GM21526 (cell line): ENCODE measurements at regions not wholly inside any gene's neighbourhood (a gene's known extent, or its start where the extent isn't known, plus 50 kb on each side); places are given as distances from the start of the nearest gene placed in this dataset.

Experiments used
- ATAC-seq: cut with Tn5 transposase; IDR thresholded peaks from one replicate; pipeline ENCODE4 v1.9.1; 2021; ENCODE audit warnings: moderate library complexity; ENCODE audit not compliant: unreplicated experiment, low FRiP score

DNA sequence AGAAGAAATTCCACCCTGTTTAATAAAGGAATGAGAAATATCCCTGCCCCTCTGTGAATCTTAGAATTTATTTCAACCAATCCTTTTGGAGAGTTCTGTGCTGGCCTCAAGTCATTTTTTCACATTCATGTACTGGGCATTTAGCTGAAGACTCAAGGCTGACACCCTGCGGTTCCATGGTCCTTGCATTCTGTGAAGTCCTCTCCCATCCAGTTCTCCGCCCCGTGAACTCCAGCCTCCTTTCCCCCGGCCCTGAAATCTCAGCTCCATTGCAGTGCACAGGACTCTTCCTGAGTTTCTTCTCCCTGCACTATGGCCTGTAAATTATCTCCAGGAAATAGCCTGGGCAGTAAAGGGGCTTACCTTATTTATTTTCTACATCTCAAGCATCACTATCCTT lies 183.0 kb upstream of the KCND2 start:
- no peak for ATAC-seq

DNA sequence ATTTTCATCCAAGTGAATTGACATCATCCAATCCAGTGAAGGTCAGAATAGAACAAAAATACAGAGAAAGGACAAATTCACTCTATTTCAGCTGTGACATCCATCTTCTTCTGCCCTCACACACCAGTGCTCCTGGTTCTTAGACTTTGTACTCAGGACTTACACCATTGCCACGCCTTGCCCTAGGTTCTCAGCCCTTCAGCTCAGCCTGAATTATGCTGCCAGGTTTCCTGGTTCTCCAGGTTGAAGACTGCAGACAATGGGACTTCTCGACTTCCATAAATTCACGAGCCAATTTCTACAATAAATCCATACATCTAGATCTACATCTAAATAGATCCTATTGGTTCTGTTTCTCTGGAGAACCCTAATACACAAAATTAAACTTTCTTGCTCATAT lies 181.2 kb upstream of the KCND2 start:
- no peak for ATAC-seq

DNA sequence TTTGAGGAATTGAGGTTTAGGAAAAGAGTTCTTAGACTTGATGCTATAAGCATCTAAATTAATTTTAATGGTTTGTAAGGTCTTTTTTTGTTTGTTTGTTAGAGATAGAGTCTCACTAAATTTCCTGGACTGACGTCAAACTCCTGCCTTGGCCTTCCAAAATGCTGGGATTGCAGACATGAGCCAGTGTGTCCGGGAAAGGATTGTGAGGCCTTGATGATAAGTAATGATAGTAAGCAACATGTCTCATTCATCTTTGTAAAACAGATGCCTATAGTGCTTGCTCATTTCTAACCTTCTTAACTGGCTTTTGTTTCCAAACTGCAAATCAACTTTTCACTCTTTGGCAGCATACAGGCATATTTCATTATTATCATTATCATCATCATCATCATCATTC lies 176.0 kb upstream of the KCND2 start:
- ATAC-seq = no peak

DNA sequence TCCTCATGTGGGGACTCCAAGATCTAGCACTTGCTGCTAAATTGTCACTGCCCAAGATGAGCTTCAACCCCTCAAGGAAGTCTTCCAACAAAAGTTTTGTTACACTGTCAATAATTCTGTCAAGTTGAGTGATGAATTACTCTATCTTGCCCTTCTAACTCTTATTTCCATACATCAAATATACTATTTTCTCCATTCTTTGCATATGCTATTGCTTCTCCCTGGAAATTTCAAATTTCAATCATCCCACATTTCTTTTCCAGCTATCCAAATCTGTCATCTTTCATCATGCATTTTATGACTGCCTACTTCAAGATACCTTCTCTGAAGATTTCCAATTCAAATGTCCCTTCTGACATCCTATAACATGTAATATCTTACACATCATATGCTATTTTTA lies 175.2 kb upstream of the KCND2 start:
- no peak for ATAC-seq

DNA sequence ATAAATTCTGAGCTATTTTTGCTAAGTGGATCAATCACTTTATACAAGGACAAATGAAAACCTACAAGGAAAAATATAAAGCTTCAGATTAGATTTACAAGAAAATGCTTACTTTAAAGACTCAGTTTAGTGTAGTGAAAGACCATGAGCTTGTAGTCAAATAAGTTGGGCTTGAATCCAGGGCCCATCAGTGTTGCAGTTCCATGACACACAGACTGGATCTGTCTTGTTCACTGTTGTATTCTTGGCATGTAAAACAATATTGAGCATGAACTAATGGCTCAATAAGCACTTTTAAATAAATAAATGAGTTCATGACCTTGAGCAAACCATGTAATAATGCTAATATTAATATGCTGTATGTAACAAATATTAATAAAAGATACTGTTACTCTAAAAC lies 164.6 kb upstream of the KCND2 start:
- no peak for ATAC-seq

DNA sequence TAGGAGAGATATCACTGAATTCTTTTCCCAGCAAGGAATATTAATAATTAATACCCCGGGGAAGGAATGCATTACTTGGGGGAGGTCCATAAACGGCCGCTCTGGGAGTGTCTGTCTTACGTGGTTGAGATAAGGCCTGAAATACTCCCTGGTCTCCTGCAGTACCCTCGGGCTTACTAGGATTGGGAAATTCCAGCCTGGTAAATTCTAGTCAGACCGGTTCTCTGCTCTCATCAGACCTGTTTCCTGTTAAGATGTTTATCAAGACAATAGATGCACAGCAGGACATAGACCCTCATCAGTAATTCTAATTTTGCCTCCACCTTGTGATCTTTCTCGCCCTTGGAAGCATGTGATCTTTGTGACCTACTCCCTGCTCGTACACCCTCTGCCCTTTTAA lies 162.8 kb upstream of the KCND2 start:
- no peak for ATAC-seq

DNA sequence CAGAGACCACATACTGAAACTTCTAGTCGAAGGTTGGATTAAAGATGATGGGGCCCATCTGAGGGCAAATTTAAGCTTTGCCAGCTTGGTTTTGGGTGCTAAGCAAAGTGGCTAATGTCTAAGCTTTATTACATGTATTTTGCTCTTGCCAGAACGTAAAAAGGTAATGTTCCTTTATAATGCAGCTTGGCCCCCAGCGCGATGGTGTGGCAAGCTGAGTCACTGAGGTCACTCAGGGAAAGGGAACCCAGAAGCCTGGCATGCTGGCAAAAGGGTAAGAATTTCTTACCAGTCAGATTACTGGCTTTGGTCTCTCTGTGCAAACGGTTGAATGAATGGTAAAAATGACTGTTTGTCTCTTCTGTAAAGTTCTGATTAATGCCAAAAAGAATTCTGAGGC lies 158.3 kb upstream of the KCND2 start:
- ATAC-seq = no peak

DNA sequence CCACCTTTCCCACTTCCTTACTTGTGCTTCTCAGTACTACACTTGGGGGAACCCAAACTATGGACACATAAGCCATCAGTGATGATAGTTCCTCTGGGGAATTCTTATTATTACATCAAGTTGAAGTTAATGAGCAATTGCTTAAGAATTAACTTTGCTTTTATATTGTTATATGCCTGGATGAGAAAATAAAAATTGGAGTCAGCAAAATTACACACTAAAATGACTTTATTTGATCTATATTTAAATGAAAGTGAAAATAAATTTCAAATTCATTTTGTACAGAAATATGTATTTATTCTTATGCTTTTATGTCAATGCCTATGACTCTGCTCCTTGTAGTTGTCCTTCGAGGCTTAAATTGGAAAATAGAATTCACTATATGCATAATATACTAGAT lies 149.4 kb upstream of the KCND2 start:
- ATAC-seq = no peak

DNA sequence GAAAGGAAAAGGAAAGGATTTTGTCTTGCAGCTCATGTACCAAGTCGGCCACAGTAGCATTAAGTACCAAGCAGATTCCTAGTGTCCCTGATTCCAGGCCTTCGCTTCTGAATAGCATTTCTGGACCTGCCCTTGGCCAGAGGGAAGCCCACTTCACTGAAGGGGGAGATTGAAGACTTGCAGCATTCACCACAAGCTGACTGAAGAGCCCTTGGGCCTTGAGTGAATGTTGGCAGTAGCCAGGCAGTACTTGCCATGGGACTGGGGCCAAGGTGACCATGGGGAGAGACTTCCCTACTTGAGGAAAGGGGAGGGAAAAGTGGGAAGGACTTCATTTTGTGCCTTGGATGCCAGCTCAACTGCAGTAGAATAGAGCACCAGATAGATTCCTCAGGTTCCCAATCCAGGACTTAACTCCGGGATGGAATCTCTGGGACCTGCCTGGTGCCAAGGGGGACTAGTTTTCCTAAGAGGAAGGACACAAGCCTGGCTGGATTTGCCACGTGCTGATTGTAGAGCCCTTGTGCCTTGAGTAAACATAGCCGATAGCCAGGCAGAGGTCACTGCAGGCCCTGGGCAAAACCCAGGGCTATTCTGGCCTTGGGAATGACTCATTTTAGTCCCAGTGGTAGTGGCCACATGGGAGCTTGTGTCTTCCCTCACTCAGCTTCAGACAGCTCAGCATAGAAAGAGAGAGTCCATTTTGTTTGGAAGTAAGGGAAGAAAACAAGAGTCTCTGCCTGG lies 141.7 kb upstream of the KCND2 start:
- no peak for ATAC-seq

DNA sequence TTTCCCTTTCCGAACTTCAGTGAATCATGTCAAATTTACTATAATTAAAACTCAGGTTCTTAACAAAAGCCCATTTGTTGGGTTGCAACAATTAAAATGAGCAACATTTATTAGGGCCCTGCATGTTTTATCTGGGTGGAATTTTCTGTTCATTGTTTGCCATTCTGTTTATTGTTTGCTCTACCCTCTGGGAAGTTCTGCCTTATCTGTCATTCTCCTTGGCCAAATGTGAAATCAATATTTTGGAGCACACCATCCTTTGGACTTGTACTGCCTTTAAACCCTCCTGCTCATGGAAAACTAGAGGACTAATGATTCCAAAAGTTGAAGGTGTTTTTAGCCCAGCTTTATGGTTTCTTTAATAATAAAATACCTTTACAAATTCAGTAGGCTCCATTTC lies 134.5 kb upstream of the KCND2 start:
- ATAC-seq = no peak

DNA sequence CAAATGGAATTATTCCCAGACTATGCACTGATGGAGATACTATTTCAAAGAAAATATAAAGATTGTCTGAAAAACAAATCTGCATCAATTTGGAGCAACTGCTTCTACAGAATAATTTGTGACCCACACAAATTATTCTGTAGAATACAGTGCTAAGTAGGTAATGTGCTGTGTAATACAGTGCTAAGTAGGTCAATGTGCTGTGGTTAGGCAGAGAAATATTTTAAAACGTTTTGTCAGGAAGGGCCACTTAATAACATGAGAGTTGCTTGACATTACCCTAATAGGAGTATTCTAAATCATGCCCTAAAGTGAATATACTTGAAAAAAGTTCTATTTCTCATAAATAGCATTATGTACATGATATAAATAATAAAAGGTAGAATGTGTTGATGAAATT lies 116.5 kb upstream of the KCND2 start:
- no peak for ATAC-seq

DNA sequence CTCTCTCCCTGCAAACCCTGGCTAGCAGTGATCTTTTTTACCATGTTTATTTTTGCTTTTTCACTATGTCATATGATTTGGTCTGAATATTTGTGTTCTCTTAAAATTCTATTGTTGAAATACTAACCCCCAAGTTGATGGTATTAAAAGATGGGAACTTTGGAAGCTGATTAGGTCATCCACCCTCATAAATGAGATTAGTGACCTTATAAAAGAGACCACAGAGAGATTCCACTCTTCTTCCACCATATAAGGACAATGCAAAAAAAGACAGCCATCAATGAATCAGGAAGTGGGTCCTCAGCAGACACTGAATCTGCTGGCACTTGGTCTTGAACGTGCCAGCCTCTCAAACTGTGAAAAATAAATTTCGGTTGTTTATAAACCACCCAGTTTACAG lies 112.8 kb upstream of the KCND2 start:
- ATAC-seq = no peak

DNA sequence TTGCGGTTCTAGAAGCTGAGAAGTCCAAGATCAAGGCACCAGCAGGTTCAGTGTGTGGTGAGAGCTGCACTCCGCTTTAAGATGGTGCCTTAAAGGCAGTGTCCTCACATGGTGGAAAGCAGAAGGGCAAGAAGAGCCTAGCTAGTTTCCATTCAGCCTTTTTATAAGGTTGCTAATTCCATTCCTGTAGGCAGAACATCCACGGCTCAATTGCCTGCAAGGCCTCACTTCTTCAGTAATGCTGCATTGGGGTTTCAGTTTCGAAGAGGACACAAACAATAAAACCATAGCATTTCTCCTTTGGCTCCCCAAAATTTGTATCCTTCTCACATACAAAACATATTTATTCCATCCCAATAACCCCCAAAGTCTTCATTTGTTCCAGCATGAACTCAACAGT lies 109.5 kb upstream of the KCND2 start:
- ATAC-seq = no peak

DNA sequence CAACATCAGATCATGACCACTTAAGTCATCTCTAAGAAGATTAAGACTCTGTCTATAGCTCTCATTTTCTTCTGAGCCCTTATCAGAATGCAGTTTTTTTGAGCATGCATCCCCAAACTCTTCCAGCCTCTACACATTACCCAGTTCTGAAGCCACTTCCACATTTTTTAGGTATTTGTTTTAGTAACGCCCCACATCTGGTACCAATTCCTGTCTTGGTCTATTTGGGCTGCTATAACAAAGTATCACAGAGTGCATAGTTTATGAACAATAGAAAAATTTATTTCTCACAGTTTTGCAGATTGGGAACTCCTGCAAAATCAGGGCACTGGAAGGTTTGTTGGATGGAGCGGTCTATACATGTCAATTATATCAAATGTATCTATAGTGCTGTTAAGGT lies 107.7 kb upstream of the KCND2 start:
- ATAC-seq = no peak

DNA sequence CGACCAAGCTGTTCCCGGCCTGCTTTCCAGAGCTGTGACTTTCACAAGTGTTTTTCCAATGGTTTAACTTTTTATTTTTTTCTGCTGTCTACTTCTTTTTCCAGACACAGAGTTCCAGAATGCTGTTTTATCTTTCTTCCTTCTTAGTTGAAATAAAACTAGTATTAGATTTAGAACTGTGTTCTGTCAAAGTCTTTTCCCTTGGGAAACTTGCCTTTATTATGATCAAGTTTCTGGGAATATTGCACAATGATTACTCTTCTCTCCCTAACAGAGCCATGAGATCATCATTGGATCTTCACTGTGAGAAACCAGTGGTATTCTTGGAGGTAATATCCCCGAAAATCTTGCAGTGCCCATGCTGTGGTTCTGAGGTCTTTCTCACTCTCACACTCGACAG lies 104.9 kb upstream of the KCND2 start:
- no peak for ATAC-seq

DNA sequence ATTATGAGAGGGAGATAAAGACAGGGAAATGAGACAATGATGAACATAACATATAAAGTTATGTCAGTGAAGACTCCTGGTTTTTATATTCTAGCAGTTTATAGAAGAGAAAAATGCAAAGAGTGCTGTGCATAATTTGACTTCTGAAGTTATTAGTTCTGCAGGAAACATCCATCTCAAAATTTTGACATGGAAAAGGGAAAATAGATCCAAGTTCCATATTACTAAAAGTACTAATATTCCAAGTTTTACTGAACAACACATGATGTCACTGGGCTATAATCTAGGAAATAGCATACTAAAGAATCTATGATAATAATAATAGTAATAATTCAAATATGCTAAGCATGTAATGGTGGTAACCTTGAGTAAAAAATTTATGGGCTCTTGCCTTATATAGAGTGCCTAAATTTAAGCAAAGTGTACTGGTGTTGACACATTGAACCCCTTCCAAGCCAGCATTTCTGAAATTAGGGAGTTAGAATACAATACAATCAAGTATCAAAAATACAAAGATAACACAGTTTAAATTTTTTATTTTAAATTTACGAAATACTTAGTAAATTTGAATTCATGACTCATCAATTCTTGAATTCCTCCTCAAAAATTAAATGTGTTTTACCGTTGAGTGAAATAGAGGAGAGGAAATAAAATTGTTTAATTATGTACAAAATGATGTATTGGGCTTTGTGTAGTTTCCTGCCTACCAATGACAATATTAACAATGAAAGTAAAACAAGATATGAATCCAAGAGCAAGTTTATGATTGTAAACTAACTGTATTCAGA lies 102.8 kb upstream of the KCND2 start:
- no peak for ATAC-seq

DNA sequence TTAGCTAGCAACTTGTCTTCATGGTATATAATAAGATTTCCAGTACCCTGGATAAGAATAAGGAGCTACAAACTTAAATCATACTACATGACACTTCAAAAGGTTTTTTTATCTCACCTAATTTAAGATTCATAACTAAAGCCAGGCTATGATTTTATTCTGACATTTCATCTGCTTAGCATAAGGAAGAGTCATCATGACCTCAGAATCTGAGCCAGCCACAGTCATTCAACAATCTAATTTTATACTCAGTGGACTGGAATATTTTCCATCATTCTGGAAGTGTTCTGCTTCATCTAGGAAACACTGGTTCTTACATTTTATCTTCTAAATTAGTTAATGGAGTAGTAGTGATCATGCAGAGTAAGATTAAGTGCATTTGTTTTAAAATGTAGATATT lies 102.1 kb upstream of the KCND2 start:
- ATAC-seq = no peak

DNA sequence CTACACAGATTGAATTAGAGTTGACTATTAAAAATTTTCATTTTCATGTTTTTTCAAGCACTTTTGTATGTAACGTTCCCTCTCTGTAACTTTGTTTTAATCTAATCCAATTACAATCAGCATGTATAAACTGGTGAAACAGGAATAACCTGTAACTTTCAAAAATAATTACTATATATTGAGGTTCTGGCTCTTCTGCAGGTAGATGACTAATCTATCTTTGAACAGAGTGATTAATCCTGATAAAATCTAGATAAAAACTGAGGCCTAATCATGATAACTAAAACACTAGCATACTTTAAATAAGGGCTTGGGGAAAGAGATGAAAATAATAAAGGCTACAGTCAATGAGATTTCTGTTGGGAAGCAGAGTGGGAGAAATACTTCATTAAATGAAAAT lies 101.6 kb upstream of the KCND2 start:
- no peak for ATAC-seq

DNA sequence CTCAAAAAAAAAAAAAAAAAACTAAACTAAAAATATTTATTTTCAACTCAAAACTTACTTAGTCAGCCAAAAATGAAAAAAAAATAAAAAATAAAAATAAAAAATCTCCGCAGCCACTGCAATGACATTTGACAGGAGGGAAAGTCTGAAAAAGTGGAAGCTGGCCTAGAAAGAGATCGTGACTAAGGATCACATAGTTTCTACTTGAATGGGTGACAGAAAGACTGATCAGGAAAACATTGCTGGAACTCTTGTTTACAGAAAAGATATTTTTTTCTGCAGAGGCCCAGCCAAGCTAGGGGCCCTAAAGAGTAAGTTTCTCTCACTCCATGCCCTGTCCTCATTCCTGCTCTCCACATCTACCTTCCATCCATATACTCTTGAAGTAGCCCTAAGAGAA lies 92.8 kb upstream of the KCND2 start:
- ATAC-seq = no peak

DNA sequence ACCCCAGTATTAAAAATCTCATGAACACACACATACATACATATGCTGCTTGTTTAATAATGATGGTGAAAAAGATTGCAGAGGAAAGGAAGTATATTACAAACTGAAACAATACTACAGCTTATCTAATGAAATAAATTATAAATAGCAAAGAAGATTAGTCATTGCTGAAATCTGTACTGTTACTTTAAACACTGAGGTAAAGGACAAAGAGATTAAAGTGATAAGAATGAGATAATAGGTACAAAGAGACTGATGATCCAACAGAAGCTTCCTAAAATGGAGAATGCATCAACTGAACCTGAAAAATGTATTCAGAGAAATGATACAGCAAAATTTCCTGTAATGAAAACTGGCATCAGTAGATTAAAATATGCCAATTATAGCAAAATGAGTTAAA lies 91.5 kb upstream of the KCND2 start:
- no peak for ATAC-seq

DNA sequence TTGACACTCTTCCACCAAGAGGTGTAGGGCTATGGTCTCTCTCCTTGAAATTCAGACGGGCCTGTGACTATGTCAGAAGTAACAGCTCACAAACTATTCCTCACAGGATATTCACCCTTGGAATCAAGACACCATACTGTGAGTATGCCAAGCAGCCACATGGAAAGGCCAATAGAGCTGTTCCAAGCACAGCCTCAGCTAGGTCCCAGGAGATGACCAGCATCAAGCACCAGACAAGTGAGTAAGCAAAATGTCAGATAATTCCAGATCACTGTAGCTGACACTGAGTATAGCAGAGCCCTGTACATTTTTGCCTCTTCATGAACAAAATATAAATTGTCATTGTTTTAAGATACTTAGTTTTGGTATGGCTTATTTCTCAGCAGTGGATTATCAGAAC lies 88.1 kb upstream of the KCND2 start:
- ATAC-seq = no peak

DNA sequence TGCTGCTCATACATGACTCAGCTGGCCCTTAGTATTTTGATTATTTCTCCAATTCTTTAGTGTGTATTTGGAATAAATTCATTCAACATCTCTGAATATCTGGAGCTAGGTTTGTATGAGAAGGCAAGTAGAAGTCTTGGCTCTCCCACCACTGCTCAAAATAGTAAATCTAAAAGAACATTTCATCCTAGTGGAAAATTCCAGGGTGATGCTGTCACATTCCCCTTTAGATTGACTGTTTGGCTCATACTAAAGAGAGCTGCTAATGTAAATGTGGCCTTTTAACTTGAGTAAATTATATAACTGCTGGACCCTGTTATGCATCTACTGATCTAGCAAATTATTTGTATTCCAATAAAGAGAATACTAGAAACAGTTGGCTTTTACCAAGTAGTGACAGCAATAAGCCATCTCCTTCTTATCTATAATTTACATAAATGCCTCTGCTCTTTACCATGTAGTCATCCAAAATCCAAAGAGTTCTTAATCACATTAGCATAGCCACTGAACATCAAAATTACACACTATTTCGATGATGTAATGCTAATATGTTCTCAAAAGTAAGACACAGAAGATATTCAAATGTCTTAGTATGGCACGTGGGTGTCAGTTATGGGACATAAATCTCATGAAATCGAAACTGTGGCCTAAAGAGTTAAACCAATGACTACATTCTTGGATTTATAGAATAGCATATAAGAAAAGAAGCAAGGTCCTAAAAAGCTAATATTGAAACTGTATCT lies 86.9 kb upstream of the KCND2 start:
- no peak for ATAC-seq
